GM12865 (cell line): ENCODE measurements at regions not wholly inside any gene's neighbourhood (a gene's known extent, or its start where the extent isn't known, plus 50 kb on each side); places are given as distances from the start of the nearest gene placed in this dataset.
"Not testable (repeated sequence)": the region's sequence is repeated elsewhere in the genome, so short reads cannot be mapped to it uniquely, and the experiment has no call there.

Experiments used
- DNase-seq: peaks from one replicate; pipeline ENCODE4 v3.0.0; 2010; ENCODE audit warnings: low read depth
- H3K4me3 ChIP-seq: 2 replicates; pipeline ENCODE4 v1.5.1; 2011; ENCODE audit warnings: mild to moderate bottlenecking, low read depth, low read length, control low read depth
- TF ChIP-seq, protein P1 (sequence below): IDR thresholded peaks from 2 replicates; pipeline ENCODE4 v1.5.1; 2011; ENCODE audit warnings: low read length, control low read depth, low read depth, inconsistent platforms; ENCODE audit not compliant: insufficient read depth; ENCODE audit errors: missing control alignments

DNA sequence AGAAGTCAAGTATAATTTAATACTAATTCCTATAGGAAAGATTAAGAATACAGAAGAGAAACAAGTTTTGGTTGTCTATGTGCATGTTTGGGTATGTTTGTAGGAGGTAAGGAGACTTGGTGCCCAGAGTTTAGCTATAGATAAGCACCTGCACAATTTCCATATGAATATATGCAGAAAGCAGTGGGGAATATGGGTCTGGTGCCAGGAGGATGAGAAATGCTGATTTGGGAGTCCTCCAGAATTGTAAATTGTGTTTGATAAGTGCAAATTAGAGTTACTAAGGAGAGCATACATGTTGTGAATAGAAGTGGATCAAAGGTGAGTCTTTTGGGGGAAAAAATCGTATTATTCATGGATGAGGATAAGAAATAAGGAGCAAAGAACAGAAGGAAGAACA, 653.1 kb downstream of the EFNA5 start:
- TF ChIP-seq, protein P1, sequence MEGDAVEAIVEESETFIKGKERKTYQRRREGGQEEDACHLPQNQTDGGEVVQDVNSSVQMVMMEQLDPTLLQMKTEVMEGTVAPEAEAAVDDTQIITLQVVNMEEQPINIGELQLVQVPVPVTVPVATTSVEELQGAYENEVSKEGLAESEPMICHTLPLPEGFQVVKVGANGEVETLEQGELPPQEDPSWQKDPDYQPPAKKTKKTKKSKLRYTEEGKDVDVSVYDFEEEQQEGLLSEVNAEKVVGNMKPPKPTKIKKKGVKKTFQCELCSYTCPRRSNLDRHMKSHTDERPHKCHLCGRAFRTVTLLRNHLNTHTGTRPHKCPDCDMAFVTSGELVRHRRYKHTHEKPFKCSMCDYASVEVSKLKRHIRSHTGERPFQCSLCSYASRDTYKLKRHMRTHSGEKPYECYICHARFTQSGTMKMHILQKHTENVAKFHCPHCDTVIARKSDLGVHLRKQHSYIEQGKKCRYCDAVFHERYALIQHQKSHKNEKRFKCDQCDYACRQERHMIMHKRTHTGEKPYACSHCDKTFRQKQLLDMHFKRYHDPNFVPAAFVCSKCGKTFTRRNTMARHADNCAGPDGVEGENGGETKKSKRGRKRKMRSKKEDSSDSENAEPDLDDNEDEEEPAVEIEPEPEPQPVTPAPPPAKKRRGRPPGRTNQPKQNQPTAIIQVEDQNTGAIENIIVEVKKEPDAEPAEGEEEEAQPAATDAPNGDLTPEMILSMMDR = no peak
- DNase-seq = no peak
- H3K4me3 ChIP-seq = no peak overlapping the region

DNA sequence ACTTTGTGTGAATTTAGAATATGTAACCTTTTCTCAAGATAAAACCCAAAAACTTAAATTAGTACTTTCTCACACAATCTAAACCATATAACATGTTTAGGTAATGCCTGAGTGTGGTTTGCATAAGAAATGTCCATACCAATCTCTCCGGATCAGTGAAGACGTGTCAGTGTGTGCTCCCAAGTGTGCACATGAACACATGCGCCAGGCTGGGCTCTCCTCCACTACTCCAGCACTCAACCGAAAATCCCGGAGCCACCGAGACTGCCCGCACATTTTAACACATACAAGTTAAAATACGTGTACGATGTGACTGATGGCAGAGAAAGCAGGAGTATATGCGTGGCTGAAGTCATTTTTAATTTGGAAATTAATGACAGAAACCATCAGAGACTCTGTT, 658.4 kb downstream of the EFNA5 start:
- H3K4me3 ChIP-seq = no peak overlapping the region
- DNase-seq = no peak
- TF ChIP-seq, protein P1 = no peak

DNA sequence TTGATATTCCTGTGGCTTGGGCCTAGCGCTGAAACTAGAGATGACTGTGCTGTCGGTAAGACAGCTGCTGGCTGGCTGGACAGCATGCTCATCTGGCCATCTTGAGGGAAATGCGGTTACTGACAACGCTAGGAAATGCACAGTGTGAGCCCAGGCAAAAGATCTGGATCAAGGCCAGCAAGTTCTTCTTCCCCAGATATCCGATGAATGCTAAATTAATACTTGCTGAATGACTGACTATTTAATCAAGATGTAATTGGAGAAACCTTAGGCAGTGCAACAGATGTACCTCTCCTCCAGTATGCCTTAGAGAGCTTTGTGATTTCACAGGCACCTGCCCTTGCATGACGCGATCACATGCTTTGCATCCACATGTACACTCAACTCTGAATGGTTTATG, 659.1 kb downstream of the EFNA5 start:
- DNase-seq = no peak
- no peak overlapping the region for H3K4me3 ChIP-seq
- TF ChIP-seq, protein P1 = no peak

DNA sequence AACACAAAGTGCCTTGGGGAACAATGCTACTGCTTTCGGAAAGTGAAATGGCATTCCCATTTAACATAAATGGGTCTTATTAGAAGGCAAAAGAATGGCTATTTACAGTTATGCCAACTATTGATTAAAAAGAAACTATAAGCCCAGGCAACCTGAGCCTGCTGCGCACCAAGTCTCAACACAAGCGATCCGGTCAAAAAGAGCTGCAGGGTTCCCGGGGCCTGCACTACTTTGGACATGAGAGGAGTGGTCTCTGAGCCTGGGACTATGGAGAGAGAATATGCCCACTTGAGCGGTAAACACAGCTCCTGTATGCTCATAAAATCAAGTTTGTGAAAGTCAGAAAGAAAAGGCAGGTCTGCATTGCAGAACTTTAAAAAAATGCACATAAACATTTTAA, 660.7 kb downstream of the EFNA5 start:
- TF ChIP-seq, protein P1 = no peak
- no peak overlapping the region for H3K4me3 ChIP-seq
- DNase-seq = no peak

DNA sequence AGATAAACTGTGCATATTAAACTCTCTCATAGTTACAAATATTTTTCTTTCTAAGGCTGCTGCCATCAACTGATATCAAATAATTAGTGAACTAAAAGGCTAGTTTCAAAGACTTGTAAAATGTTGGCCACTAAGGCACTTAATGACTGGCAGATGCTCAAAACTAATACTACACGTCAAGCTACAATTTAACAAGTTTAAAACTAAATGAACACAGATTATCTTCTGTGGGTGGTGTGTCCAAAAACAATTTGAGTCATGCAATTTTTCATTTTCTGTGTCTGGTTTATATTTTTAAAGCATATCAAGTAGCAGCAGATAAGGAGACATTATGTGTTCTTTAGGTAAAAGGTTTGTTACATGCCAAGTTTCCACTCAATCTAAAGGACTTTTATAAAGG, 665.1 kb downstream of the EFNA5 start:
- no peak for DNase-seq
- no peak overlapping the region for H3K4me3 ChIP-seq

DNA sequence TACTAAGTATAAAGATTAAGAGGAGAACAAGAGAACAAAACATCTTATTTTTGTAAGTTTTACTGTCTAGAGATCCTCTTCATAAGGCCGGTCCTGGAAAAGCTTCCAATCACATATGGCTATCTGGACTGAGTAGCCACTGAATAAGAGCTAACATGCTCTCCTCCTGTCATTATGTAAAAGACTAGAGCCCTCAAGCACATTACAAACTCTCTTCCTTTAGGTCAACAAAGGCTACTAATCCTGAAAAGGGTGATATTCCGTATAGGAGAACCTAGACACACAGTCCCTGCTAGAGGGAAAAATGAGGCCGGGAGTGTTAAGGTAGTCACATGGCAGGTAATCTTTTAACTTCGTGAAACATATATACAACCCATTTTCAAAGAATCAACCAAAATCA, 665.6 kb downstream of the EFNA5 start:
- DNase-seq = no peak
- TF ChIP-seq, protein P1 = no peak
- no peak overlapping the region for H3K4me3 ChIP-seq

More for the DNA sequence above, 665.1 kb downstream of the EFNA5 start:
- TF ChIP-seq, protein P1 = no peak

DNA sequence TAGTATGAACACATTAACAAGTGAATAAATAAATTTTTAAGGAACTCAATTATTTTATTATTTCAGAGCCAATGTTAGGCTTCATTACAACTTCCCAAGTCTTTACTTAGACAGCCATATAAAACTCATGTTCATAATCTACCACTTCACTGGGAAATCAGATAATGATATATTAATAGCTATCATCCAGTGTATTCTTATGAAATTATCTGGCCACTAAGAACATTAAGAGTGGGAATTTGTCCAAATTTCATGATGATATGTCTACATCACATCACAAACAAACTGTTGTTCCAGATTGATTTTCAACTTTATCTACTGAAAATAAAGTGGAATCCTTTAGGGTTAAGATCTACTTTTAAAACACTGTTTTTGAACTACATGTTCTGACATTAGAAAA, 668.6 kb downstream of the EFNA5 start:
- TF ChIP-seq, protein P1 = no peak
- DNase-seq = no peak
- no peak overlapping the region for H3K4me3 ChIP-seq

DNA sequence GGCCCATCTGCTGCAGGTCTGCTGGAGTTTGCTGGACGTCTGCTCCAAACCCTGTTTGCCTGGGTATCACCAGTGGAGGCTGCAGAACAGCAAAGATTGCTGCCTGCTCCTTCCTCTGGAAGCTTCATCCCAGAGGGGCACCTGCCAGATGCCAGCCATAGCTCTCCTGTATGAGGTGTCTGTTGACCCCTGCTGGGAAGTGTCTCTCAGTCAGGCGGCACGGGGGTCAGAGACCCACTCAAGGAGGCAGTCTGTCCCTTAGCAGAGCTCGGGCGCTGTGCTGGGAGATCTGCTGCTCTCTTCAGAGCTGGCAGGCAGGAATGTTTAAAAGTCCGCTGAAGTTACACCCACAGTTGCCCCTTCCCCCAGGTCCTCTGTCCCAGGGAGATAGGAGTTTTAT, 671.2 kb downstream of the EFNA5 start:
- DNase-seq, H3K4me3 ChIP-seq: not testable (repeated sequence)
